Nephron progenitor cell (in vitro differentiated cells): ENCODE measurements at regions not wholly inside any gene's neighbourhood (a gene's known extent, or its start where the extent isn't known, plus 50 kb on each side); places are given as distances from the start of the nearest gene placed in this dataset.

Source experiments
- DNase-seq: peaks from one replicate; pipeline ENCODE4 v3.0.0; 2021
- H3K27ac Mint-ChIP-seq: 2 replicates; pipeline ENCODE4 v1.8.0; 2021; ENCODE audit warnings: mild to moderate bottlenecking, moderate library complexity, mixed read lengths
- H3K27me3 Mint-ChIP-seq: 2 replicates; pipeline ENCODE4 v1.8.0; 2021; ENCODE audit warnings: mild to moderate bottlenecking, low read depth, mixed read lengths; ENCODE audit not compliant: poor library complexity
- H3K36me3 Mint-ChIP-seq: 2 replicates; pipeline ENCODE4 v1.8.0; 2021; ENCODE audit warnings: low read depth, mixed read lengths
- H3K4me1 Mint-ChIP-seq: 2 replicates; pipeline ENCODE4 v1.8.0; 2021; ENCODE audit warnings: mixed read lengths
- H3K4me3 Mint-ChIP-seq: 2 replicates; pipeline ENCODE4 v1.8.0; 2021; ENCODE audit warnings: mild to moderate bottlenecking, moderate library complexity, mixed read lengths
- H3K9me3 Mint-ChIP-seq: 2 replicates; pipeline ENCODE4 v1.8.0; 2021; ENCODE audit warnings: mild to moderate bottlenecking, moderate library complexity, mixed read lengths
- CTCF ChIP-seq: fragments of 200-600 bp; sonication (generic); IDR thresholded peaks from 2 replicates; pipeline ENCODE4 v1.5.0; 2021; ENCODE audit warnings: antibody characterized with exemption

GRCh38 chr13:85228692-85229091 is 570.5 kb downstream of the SLITRK6 start:
- Mint-ChIP-seq H3K4me1 (no peaks in the 10 kb centered on the region), H3K4me3 (no peak overlapping the region), H3K9me3 (no peaks in the 10 kb centered on the region), H3K36me3 (no peaks in the 10 kb centered on the region), H3K27me3 (peaks cover 4% of the 10 kb centered on the region), H3K27ac (no peak overlapping the region)
- TF ChIP-seq CTCF = no peak
- DNase-seq = no peak

- TF ChIP-seq CTCF = no peak
- Mint-ChIP-seq H3K4me1 (no peaks in the 10 kb centered on the region), H3K27me3 (peaks cover 4% of the 10 kb centered on the region), H3K9me3 (no peaks in the 10 kb centered on the region), H3K36me3 (no peaks in the 10 kb centered on the region), H3K4me3 (no peak overlapping the region), H3K27ac (no peak overlapping the region)
- DNase-seq = no peak
These were observed 575.1 kb downstream of the SLITRK6 start for GRCh38 chr13:85223883-85224656.

- no peaks in the 10 kb centered on the region for H3K36me3 Mint-ChIP-seq
- no peaks in the 10 kb centered on the region for H3K4me1 Mint-ChIP-seq
- no peaks in the 10 kb centered on the region for H3K9me3 Mint-ChIP-seq
- TF ChIP-seq CTCF = no peak
- no peak for DNase-seq
- H3K4me3 Mint-ChIP-seq = no peak overlapping the region
- H3K27ac Mint-ChIP-seq = no peak overlapping the region
- H3K27me3 Mint-ChIP-seq = no peaks in the 10 kb centered on the region
These were observed 582.6 kb downstream of the SLITRK6 start for GRCh38 chr13:85216576-85216975.

- Mint-ChIP-seq H3K27ac (no peak overlapping the region), H3K4me3 (no peak overlapping the region), H3K27me3 (no peaks in the 10 kb centered on the region), H3K9me3 (peaks cover 4% of the 10 kb centered on the region), H3K36me3 (no peaks in the 10 kb centered on the region), H3K4me1 (no peaks in the 10 kb centered on the region)
- no peak for DNase-seq
- TF ChIP-seq CTCF = no peak
These were observed 586.5 kb downstream of the SLITRK6 start for GRCh38 chr13:85212692-85213091.

GRCh38 chr13:85204668-85205344 is 594.4 kb downstream of the SLITRK6 start:
- Mint-ChIP-seq H3K9me3 (peaks cover 23% of the 10 kb centered on the region), H3K36me3 (no peaks in the 10 kb centered on the region), H3K27ac (no peak overlapping the region), H3K4me3 (no peak overlapping the region), H3K4me1 (no peaks in the 10 kb centered on the region), H3K27me3 (no peaks in the 10 kb centered on the region)
- no peak for DNase-seq
- no peak for TF ChIP-seq CTCF

- DNase-seq = no peak
- H3K4me3 Mint-ChIP-seq = no peak overlapping the region
- no peaks in the 10 kb centered on the region for H3K27me3 Mint-ChIP-seq
- no peaks in the 10 kb centered on the region for H3K9me3 Mint-ChIP-seq
- no peak for TF ChIP-seq CTCF
- no peaks in the 10 kb centered on the region for H3K36me3 Mint-ChIP-seq
- no peaks in the 10 kb centered on the region for H3K4me1 Mint-ChIP-seq
- no peak overlapping the region for H3K27ac Mint-ChIP-seq
These were observed 601.8 kb downstream of the SLITRK6 start for GRCh38 chr13:85197431-85197830.
